GM12878 (cell line): ENCODE measurements at regions not wholly inside any gene's neighbourhood (a gene's known extent, or its start where the extent isn't known, plus 50 kb on each side); places are given as distances from the start of the nearest gene placed in this dataset.

Experiments used
- ATAC-seq: fragments of 200-7000 bp; cut with Tn5 transposase; 3 replicates; pipeline ENCODE4 v1.9.1; 2020; ENCODE audit warnings: mild to moderate bottlenecking, moderate library complexity
- BruUV-seq: library from RNA; stranded (reverse); fragments of 400-500 nt; replicated peaks from 2 replicates; lab custom pipeline; 2021; lab: Mats Ljungman, UMichigan
- CTCF ChIA-PET: fragments of 300-600 bp; sonication (Branson Sonifier 250); formaldehyde crosslinking; extraction: SDS; loops from one replicate; lab custom pipeline; 2021; ENCODE audit warnings: inconsistent platforms; lab: Yijun Ruan, JAX
- POLR2A ChIA-PET: fragments of 350-600 bp; formaldehyde crosslinking; extraction: SDS; loops from one replicate; lab custom pipeline; 2021; ENCODE audit warnings: inconsistent platforms; lab: Charles Lee
- RAD21 ChIA-PET: fragments of 300-600 bp; sonication (Branson Sonifier 250); formaldehyde crosslinking; loops from one replicate; lab custom pipeline; 2023; ENCODE audit warnings: antibody characterized with exemption; ENCODE audit not compliant: unreplicated experiment; lab: Charles Lee
- SMC1A ChIA-PET: fragments of 300-600 bp; sonication (Branson Sonifier 250); formaldehyde crosslinking; loops from one replicate; lab custom pipeline; 2023; ENCODE audit not compliant: unreplicated experiment, uncharacterized antibody; lab: Charles Lee
- DNase-seq: peaks from one replicate; pipeline ENCODE4 v3.0.0-alpha.2; 2011; ENCODE audit warnings: low read depth, low spot score
- FAIRE-seq: peaks from 3 replicates; lab custom pipeline; 2011; peaks lifted over from hg19 to GRCh38; lab: Jason Lieb, UNC
- H2AFZ ChIP-seq: 2 replicates; pipeline ENCODE4 v1.6.0; 2011; ENCODE audit warnings: low read depth, low read length, control low read depth; ENCODE audit not compliant: control insufficient read depth
- H3K27ac ChIP-seq: 2 replicates; pipeline ENCODE4 v1.5.1; 2011; ENCODE audit warnings: control low read depth; ENCODE audit not compliant: control insufficient read depth, insufficient read depth
- H3K27me3 ChIP-seq, 2 experiments: replicated peaks in 1 of 2; 2 replicates each; pipeline versions ENCODE4 v1.6.0 to v1.6.1; 2011; ENCODE audit warnings: low read length in 1 of 2; ENCODE audit not compliant: control insufficient read depth in 2 of 2, insufficient read depth in 2 of 2
- H3K36me3 ChIP-seq, 2 experiments: 2 replicates each; pipeline ENCODE4 v1.5.1; 2011; ENCODE audit warnings: low read length in 1 of 2; ENCODE audit not compliant: control insufficient read depth in 2 of 2, insufficient read depth in 2 of 2
- H3K4me1 ChIP-seq: 2 replicates; pipeline ENCODE4 v1.6.1; 2011; ENCODE audit warnings: mild to moderate bottlenecking, low read length, moderate library complexity, mixed read lengths; ENCODE audit not compliant: control insufficient read depth, insufficient read depth
- H3K4me2 ChIP-seq: 2 replicates; pipeline ENCODE4 v1.6.0; 2011; ENCODE audit warnings: control low read depth; ENCODE audit not compliant: control insufficient read depth, insufficient read depth
- H3K4me3 ChIP-seq: fragments of 200-600 bp; sonication (generic); 2 replicates; pipeline ENCODE4 v1.5.1; 2016
- H3K79me2 ChIP-seq: 2 replicates; pipeline ENCODE4 v1.6.0; 2011; ENCODE audit warnings: low read length; ENCODE audit not compliant: control insufficient read depth, insufficient read depth
- H3K9ac ChIP-seq: 2 replicates; pipeline ENCODE4 v1.8.0; 2011; ENCODE audit warnings: low read length, control low read depth, mixed read lengths; ENCODE audit not compliant: control insufficient read depth, insufficient read depth
- H3K9me3 ChIP-seq: replicated peaks from 3 replicates; pipeline ENCODE4 v1.5.1; 2011; ENCODE audit warnings: mild to moderate bottlenecking, low read length; ENCODE audit not compliant: control insufficient read depth, insufficient read depth
- H4K20me1 ChIP-seq: 2 replicates; pipeline ENCODE4 v1.6.0; 2011; ENCODE audit not compliant: control insufficient read depth, insufficient read depth
- JUND ChIP-seq: IDR thresholded peaks from 2 replicates; pipeline ENCODE4 v1.6.1; 2012; ENCODE audit warnings: low read depth, mild to moderate bottlenecking, low read length, improper control_type of control experiment, moderate library complexity
- MEF2B ChIP-seq: fragments of 450-650 bp; IDR thresholded peaks from 2 replicates; pipeline ENCODE4 v1.6.1; 2018; ENCODE audit warnings: mild to moderate bottlenecking, moderate library complexity; ENCODE audit not compliant: partially characterized antibody, poor library complexity, severe bottlenecking
- MYB ChIP-seq: fragments of 150-350 bp; IDR thresholded peaks from 2 replicates; pipeline ENCODE4 v1.6.1; 2014; ENCODE audit warnings: mild to moderate bottlenecking, low read depth, low read length, borderline replicate concordance
- MYC ChIP-seq: IDR thresholded peaks from 2 replicates; pipeline ENCODE4 v1.6.1; 2011; ENCODE audit warnings: mild to moderate bottlenecking, low read length, moderate library complexity, inconsistent platforms; ENCODE audit not compliant: insufficient read depth, insufficient replicate concordance, insufficient read length, severe bottlenecking
- NBN ChIP-seq: fragments of 450-650 bp; IDR thresholded peaks from 2 replicates; pipeline ENCODE4 v1.6.1; 2016
- NR2C2 ChIP-seq: IDR thresholded peaks from 2 replicates; pipeline ENCODE4 v1.6.1; 2011; ENCODE audit warnings: borderline replicate concordance, low read depth; ENCODE audit not compliant: control insufficient read depth, insufficient read length
- SMC3 ChIP-seq: IDR thresholded peaks from 2 replicates; pipeline ENCODE4 v1.6.1; 2011; ENCODE audit warnings: low read length, improper control_type of control experiment, borderline replicate concordance
- WGBS: methylation state at CpG from one replicate; pipeline ENCODE4 v1.1.6; 2016; ENCODE audit warnings: low lambda C conversion rate; ENCODE audit not compliant: insufficient replicate concordance, insufficient coverage; ENCODE audit errors: missing lambda C conversion rate; 5-methylcytosine and 5-hydroxymethylcytosine counted together
- in situ Hi-C: fragments of 300-500 bp; cut with MboI; formaldehyde crosslinking; loops from 9 replicates; pipeline ENCODE4 v1.14.3; 2018; ENCODE audit warnings: mixed read lengths
- intact Hi-C: fragments of 100-400 bp; cut with micrococcal nuclease; formaldehyde crosslinking; loops from one replicate; pipeline ENCODE4 v1.14.2; 2022; ENCODE audit not compliant: unreplicated experiment
- TF ChIP-seq, protein P1 (sequence below): fragments of 450-650 bp; IDR thresholded peaks from 2 replicates; pipeline ENCODE4 v1.6.1; 2018; ENCODE audit warnings: mild to moderate bottlenecking, low read depth, moderate library complexity; ENCODE audit not compliant: partially characterized antibody

DNA sequence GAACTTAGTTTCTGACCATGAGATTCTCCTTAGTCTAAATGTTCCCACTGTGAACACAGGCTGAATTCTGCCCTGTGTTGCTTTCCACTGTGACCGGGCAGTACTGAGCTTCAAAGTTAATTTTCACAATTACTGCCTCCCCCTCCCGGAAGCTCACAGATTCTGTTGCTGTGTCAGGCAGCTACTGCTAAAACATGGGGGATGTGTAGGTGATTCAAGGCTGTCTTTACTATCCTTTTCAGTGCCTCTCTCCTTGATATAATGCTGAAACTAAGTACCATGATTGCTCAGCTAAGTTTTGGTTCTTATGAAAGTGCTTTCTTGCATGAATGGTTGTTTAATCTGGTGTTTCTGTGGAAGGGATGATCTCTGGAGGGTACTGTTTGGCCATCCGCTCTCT lies 428.3 kb upstream of the NOVA1 start:
- intact Hi-C loops, result no loop called here
- Histone ChIP-seq H3K27me3 (no peaks in the 10 kb centered on the region), H3K9me3 (no peaks in the 10 kb centered on the region), H3K4me1 (no peaks in the 10 kb centered on the region), H4K20me1 (no peaks in the 10 kb centered on the region), H3K27ac (no peak overlapping the region), H3K9ac (no peak overlapping the region), H2AFZ (no peak overlapping the region), H3K36me3 (no peaks in the 10 kb centered on the region), H3K4me3 (no peak overlapping the region), H3K4me2 (no peak overlapping the region), H3K79me2 (no peaks in the 10 kb centered on the region)
- no TSS peak for BruUV-seq
- ATAC-seq (no peak), FAIRE-seq (no peak), DNase-seq (no peak)
- SMC1A ChIA-PET, result no interaction called here
- CTCF ChIA-PET, result no interaction called here
- RAD21 ChIA-PET, result no interaction called here
- no peak for TF ChIP-seq MYC
- no peak for TF ChIP-seq NBN
- no peak for TF ChIP-seq NR2C2
- TF ChIP-seq, protein P1, sequence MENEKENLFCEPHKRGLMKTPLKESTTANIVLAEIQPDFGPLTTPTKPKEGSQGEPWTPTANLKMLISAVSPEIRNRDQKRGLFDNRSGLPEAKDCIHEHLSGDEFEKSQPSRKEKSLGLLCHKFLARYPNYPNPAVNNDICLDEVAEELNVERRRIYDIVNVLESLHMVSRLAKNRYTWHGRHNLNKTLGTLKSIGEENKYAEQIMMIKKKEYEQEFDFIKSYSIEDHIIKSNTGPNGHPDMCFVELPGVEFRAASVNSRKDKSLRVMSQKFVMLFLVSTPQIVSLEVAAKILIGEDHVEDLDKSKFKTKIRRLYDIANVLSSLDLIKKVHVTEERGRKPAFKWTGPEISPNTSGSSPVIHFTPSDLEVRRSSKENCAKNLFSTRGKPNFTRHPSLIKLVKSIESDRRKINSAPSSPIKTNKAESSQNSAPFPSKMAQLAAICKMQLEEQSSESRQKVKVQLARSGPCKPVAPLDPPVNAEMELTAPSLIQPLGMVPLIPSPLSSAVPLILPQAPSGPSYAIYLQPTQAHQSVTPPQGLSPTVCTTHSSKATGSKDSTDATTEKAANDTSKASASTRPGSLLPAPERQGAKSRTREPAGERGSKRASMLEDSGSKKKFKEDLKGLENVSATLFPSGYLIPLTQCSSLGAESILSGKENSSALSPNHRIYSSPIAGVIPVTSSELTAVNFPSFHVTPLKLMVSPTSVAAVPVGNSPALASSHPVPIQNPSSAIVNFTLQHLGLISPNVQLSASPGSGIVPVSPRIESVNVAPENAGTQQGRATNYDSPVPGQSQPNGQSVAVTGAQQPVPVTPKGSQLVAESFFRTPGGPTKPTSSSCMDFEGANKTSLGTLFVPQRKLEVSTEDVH, result no peak
- no peak for TF ChIP-seq SMC3
- TF ChIP-seq JUND, result no peak
- TF ChIP-seq MYB, result no peak
- no peak for TF ChIP-seq MEF2B
- WGBS, result 7% methylated on average over 3 of the region's 3 CpGs
- in situ Hi-C loops, result no loop called here
- POLR2A ChIA-PET, result no interaction called here
